Left cardiac atrium (tissue), 4 donors: ENCODE measurements at regions not wholly inside any gene's neighbourhood (a gene's known extent, or its start where the extent isn't known, plus 50 kb on each side); places are given as distances from the start of the nearest gene placed in this dataset.
A peak's percentile ranks its signal among the peaks of the same experiment; 100 is the strongest.
"Not testable (repeated sequence)": the region's sequence is repeated elsewhere in the genome, so short reads cannot be mapped to it uniquely, and the experiment has no call there.

ENCODE experiments used
- ATAC-seq, 2 donors: fragments of 200-7000 bp; cut with Tn5 transposase; one replicate each; pipeline ENCODE4 v1.9.1; 2020; ENCODE audit warnings: mild to moderate bottlenecking in 2 of 2, moderate library complexity in 2 of 2
- DNase-seq: peaks from one replicate; pipeline ENCODE4 v3.0.0-alpha.2; 2020
- intact Hi-C, 2 donors: fragments of 100-400 bp; cut with DNase I; formaldehyde crosslinking; loops; one replicate each; pipeline versions ENCODE4 v1.14.1 to v1.15.1; 2022 to 2023
- donor health status: DM: no; HTN: yes; CAD: no.
- donor health status: DM: no; HTN: yes; CAD: no; lungs with severe emphysema.
- donor health status: DM: yes; HTN: yes; CAD: no.
- donor health status: Dilated cardiomyopathy.

GRCh38 chr10:90204131-90204955 is 503.0 kb downstream of the KIF20B start:
- DNase-seq, result no peak
- intact Hi-C loops, result no loop called here
- no peak for ATAC-seq

- intact Hi-C loops, result no loop called here
- no peak for ATAC-seq
- no peak for DNase-seq
Observed at GRCh38 chr10:90204956-90205314, 503.5 kb downstream of the KIF20B start.

GRCh38 chr10:90205340-90205739 is 503.9 kb downstream of the KIF20B start:
- no peak for DNase-seq
- intact Hi-C loops, result no loop called here
- no peak for ATAC-seq

GRCh38 chr10:90213346-90213745 is 512.0 kb downstream of the KIF20B start:
- DNase-seq, result no peak
- intact Hi-C loops, result no loop called here
- ATAC-seq, result no peak

- DNase-seq (no peak), ATAC-seq (no peak)
- intact Hi-C loops, result no loop called here
Observed at GRCh38 chr10:90218846-90219245, 517.5 kb downstream of the KIF20B start.

GRCh38 chr10:90222372-90222771 is 521.0 kb downstream of the KIF20B start:
- DNase-seq (no peak), ATAC-seq (no peak)
- intact Hi-C loops, result no loop called here

- no peak for DNase-seq
- intact Hi-C loops, result no loop called here
- no peak for ATAC-seq
Observed at GRCh38 chr10:90222939-90223338, 521.5 kb downstream of the KIF20B start.

- ATAC-seq (peak in 1 of 2 donors; percentile 61), DNase-seq (no peak)
- intact Hi-C loops, result no loop called here
Observed at GRCh38 chr10:90224791-90225566, 523.6 kb downstream of the KIF20B start.

- ATAC-seq (no peak), DNase-seq (no peak)
- intact Hi-C loops, result no loop called here
Observed at GRCh38 chr10:90226517-90226916, 525.1 kb downstream of the KIF20B start.

- DNase-seq (no peak), ATAC-seq (no peak)
- intact Hi-C loops, result no loop called here
Observed at GRCh38 chr10:90227217-90227656, 525.8 kb downstream of the KIF20B start.

GRCh38 chr10:90227786-90228185 is 526.4 kb downstream of the KIF20B start:
- no peak for ATAC-seq
- intact Hi-C loops, result no loop called here

GRCh38 chr10:90229486-90229885 is 528.1 kb downstream of the KIF20B start:
- ATAC-seq (no peak), DNase-seq (no peak)
- intact Hi-C loops, result no loop called here

More at GRCh38 chr10:90227786-90228185, 526.4 kb downstream of the KIF20B start:
- no peak for DNase-seq

GRCh38 chr10:90233805-90234204 is 532.4 kb downstream of the KIF20B start:
- DNase-seq, intact Hi-C loops, ATAC-seq: not testable (repeated sequence)

GRCh38 chr10:90245623-90246022 is 544.2 kb downstream of the KIF20B start:
- intact Hi-C loops, result no loop called here
- no peak for DNase-seq
- ATAC-seq, result peak in 1 of 2 donors; percentile 22

- intact Hi-C loops, DNase-seq: not testable (repeated sequence)
Observed at GRCh38 chr10:90250784-90251183, 549.4 kb downstream of the KIF20B start.

GRCh38 chr10:90269699-90270098 is 568.3 kb downstream of the KIF20B start:
- ATAC-seq (no peak), DNase-seq (no peak)
- intact Hi-C loops, result no loop called here

More at GRCh38 chr10:90250784-90251183, 549.4 kb downstream of the KIF20B start:
- not testable (repeated sequence) for ATAC-seq

GRCh38 chr10:90274721-90275468 is 573.5 kb downstream of the KIF20B start:
- DNase-seq (no peak), ATAC-seq (no peak)
- intact Hi-C loops, result no loop called here

- intact Hi-C loops, result no loop called here
- DNase-seq (no peak), ATAC-seq (peak in 1 of 2 donors; percentile 49)
Observed at GRCh38 chr10:90276894-90277475, 575.6 kb downstream of the KIF20B start.

GRCh38 chr10:90286406-90286805 is 571.4 kb downstream of the HTR7 start:
- ATAC-seq (no peak), DNase-seq (no peak)
- intact Hi-C loops, result no loop called here
